Activated T-cell treated with anti-CD3 and anti-CD28 coated beads for 48 hours (primary cell): ENCODE measurements at regions not wholly inside any gene's neighbourhood (a gene's known extent, or its start where the extent isn't known, plus 50 kb on each side); places are given as distances from the start of the nearest gene placed in this dataset.
A peak's percentile ranks its signal among the peaks of the same experiment; 100 is the strongest.

Experiments
- DNase-seq: peaks from one replicate; pipeline ENCODE4 v3.0.0-alpha.2; 2020; ENCODE audit warnings: low read depth

DNA sequence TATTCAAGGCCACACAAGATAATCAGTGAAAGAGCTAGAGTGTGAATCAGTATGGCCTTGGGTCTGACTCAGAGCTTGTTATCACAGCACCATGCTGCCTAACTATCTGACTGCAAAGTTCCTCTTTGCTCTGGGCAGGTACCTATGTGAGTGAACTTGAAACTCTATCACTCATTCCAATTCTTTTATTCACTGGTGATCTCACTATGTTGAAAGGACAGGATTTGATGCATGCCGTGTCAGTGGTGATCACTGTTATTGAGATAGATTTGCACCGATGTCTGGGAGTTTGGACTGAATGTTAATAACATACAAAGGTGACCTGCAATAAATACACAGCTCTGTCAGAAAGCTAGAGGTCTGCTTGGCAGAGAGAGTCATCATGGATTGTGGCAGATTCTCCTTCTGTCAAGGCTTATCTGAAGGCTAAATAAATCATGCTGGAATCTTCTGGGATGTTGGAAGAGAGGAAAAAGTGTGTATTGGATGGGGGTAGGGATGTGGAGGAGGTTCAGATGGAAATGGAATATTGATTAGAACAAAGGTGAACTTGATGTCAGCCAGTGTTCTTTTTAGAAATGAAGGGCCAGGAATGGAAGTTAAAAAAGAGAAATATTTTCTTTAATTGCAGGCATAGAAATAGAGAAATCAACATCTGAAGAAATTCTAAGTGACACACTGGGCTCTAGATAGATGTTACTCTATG is 91.8 kb upstream of the TNC start:
- peak; percentile 4 for DNase-seq

GRCh38 chr9:115210699-115211098 is 92.7 kb upstream of the TNC start:
- DNase-seq, result no peak

DNA sequence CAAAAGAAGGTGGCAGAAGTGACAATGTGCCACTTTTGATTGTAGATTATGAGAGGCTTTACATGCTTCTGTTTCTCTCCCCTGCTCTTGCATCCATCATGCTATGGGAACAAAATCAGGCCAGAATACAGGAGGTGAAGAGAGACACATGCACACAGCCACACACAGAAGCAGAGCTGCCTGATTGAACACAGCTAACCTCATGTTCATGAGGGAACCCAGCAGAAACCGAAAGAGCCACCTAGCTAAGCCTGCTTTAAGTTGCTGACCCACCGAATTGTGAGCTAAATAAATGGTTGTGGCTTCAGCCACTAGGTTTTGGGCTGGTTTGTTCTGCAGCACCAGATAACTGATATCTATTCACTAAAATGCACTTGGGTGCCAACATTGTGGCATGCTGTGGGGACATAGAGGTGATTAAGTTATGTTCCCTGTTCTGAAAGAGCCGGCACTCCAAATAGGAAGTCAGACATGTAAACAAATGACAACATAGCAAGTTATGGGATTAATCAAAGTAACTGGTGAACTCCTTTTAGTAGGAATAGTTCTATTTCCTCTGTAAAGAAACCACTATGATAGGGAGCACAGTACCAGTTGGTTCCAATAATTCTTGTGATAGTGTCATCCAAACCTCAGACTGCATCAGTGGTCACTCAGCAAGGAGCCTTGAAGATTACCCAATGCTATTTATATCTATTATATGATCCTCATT is 93.6 kb upstream of the TNC start:
- no peak for DNase-seq

DNA sequence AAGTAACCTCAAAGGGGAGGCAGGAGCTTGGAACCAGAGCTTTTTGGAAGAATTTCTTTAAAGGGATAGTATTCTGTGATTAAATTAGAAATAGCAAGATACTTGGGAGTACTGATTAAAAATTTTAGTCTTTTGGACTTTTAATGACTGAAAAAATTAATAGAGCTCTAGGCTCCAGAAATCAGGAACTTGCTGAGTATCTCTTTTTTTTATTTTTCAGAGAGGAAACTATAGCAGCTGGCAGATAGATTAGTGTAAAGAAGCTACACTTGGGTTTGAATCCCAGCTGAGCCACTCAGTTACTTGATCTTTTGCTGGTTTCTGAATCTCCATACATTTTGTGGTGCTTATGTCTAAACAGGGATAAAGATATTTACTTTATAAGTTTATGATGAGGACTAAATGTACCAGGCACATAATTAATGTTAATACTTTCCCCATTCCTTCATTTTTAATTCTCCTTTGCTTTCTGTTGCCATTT is 94.2 kb upstream of the TNC start:
- no peak for DNase-seq

DNA sequence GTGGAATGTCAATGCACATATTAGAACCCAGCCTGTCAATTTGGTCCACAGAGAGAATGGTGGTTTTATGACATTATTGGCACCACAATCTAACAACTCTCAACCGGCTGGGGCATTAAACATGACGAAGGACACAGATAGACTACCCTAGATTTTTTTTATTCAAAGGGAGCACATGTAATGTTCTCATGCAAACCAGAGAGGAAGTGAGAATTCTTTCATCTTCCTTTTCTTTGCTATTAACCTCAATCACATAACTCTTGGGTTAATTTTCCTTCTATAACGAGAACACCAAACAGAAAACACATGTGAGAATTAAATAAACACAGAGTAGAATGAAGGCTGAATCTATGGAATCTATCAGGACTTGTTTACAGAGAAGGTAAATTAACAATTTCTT is 94.9 kb upstream of the TNC start:
- no peak for DNase-seq

DNA sequence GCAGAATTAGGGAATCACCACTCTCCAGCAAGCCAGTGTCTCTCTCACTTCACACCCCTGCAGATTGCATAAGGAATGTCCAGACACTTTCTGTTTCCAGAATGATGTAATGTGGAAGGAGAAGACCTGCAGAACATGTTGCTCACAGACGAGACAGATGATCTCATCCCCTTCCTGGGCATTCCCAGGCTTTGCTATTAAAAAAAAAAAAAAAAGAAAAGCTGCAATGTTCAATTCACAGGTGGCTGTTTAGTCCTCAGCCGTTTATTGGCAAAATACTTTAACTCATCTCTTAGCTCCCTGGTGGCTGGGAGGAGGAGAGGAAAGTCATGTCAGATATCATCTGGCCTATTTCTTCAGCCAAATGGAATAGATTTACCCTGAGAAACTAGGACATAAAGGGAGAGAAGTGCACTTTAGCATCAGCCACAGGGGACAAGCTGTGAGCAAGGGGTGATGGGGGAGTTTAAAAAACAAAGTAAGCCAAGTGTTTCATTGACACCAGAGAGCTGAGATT is 95.9 kb upstream of the TNC start:
- DNase-seq, result no peak

GRCh38 chr9:115216873-115217272 is 98.9 kb upstream of the TNC start:
- no peak for DNase-seq

DNA sequence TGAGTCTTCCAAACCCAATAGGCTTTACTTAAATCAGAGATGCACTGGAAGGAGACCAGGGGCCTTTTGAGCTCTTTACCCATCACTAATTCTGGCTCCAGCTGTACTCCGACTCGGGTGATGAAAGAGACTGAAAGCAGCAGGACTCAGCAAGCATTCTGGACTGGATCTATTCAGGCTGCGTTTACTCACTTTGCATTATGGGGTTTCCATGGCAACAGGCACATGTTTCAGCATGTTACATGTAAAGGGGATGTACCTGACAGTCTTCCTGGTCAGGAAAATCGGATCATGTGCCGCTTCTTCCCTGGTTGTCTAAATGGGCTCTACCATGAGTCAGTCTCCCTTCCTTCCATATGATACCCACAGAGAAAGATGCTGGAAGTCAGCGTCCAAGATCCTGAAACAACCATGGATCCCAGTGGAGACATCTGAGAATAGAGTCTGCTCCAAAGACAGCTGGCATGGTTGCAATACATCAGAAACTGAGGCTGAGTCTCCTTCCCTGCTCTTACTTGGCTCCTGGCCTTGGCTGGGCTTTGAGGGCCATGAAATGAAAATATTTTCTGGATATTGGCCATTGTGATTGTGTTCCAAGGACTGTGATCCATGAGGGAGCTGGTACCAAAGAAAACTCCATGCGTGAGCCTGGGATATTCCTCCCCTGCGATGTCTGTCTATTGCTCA is 102.5 kb upstream of the TNC start:
- no peak for DNase-seq

DNA sequence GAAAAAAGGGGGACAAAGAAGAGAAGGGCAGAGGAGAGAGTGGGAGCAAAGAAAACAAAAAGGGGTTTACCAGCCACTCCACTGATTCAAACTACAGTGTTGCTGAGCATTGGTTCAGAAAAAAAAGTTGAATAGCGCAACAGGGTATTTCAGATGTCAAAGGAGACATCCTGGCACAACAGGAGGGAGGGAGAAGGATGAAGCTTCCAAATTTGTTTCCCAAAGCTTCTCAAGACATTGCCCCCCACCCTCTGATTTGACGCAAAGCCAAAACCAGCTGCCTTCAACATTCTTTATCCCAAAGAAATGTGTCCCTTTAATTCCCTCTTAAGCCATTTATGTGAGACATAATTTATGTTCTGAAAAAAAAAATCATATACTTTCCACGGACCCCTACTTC is 105.5 kb upstream of the TNC start:
- DNase-seq, result no peak

DNA sequence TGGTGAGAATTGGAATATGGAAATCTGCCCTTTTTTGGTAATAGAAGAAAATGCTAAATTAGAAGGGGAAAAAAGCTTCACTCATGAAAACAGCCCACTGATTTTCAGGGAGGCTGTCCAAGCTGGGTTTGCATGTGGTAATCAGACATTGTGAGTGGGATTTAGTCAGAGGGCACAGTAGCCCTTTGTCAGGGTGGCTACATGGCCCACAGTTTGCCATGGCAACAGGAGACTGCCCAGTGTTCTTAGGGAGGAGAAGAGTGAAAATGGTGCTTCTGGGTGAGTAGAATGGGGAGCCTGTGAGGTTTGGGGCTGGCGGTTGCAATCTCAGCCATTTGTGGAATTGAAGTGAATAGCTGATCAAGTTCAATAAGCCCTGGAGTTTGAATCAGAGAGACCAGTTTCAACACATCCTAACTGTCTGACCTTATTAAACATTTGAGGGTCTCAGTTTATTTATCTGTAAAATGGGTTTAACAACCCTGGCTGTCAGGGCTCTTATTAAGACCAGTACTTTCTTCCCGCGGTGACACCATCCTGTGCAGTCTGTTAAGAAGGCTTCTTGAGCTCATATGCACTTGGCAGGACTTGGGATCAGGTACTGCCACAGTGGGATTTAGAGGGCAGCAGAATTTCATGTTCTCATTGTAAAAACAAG is 107.6 kb upstream of the TNC start:
- no peak for DNase-seq

DNA sequence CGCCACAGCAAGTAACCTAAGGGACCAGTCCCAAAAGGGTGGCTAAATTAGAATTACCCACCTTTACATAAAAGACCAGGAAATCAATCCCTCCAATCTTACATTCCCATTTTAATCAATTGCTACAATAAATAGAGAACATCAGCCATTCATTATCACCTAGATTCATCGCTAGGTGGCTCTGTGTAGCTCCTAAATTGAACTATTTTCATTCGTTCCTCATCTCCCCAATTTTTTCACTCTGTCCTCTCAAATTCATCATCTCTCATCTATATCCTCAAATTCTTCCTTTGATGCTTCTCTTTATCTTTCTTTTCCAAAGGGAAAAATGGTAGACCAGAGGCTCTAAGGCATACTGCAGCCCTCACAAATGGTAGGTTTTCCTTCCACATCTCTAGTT is 108.2 kb upstream of the TNC start:
- DNase-seq, result no peak

DNA sequence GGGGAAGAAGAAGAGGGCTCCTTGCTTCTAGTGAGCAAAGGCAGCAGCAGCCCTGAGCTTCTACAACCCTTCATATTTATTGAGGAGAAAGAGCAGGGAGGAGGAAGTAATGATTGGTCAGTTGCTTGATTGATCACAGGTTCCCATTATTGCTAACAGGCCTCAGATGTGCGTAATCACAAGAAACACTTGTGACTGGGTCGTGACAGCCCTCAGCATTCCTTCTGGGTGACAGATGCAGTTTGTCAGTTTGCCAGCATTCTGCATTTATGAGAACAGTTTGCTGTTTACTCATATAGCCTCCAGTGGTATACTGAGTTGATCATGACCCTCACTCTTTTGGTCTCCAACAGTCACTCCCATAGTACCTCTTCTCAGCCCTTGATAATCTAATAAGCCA is 111.5 kb upstream of the TNC start:
- DNase-seq, result no peak

DNA sequence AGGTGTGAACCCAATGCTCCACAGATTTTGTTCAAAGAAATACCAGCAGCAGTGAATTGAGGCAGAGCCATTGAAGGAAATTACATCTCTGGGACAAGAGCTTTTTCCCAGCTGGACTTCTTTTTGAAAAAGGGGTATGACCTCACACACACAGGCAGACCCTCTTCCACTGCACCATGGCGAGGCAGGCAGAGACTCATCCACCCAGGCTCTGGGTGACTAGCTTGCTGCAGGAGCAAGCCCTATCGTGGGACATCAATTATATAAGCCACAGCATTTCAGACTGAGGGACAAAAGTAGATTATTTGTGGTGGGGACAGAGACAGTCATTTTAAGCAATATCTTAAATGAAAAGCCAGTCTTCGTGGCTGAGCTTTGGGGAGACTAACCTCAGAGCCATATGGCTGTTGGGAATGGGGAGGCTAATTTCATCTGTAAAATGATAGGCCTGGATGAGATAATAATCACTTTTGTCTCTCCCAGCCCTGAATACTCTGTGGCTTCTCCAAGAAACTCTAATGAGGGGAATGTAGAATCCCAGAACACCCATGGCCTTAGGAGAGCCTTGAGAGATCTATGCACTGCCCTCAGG is 113.1 kb upstream of the TNC start:
- DNase-seq, result no peak

GRCh38 chr9:115232181-115232774 is 114.3 kb upstream of the TNC start:
- no peak for DNase-seq

- no peak for DNase-seq
Measured at GRCh38 chr9:115234094-115234493, 116.1 kb upstream of the TNC start.

DNA sequence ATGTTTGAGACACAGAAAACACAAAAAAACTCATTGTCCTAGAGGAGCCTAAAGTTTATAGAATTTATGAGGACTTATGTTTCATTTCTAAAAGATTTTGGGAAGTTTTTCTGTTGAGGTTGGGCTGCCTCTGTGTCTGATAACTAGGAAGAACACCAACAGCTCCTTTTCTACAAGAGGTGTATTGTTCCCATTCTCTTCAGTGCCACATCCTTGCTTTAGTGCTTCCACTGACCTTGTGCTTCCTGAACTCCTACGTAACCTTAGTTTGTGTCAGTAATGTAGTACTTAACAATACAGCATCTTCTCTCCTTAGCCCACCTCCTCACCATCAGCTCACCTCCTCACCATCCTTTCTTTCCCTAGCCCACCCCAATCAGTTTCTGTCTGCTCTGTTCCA is 117.3 kb upstream of the TNC start:
- DNase-seq, result no peak

GRCh38 chr9:115237385-115237998 is 119.5 kb upstream of the TNC start:
- no peak for DNase-seq

- DNase-seq, result no peak
Measured at GRCh38 chr9:115240676-115241075, 122.7 kb upstream of the TNC start.

DNA sequence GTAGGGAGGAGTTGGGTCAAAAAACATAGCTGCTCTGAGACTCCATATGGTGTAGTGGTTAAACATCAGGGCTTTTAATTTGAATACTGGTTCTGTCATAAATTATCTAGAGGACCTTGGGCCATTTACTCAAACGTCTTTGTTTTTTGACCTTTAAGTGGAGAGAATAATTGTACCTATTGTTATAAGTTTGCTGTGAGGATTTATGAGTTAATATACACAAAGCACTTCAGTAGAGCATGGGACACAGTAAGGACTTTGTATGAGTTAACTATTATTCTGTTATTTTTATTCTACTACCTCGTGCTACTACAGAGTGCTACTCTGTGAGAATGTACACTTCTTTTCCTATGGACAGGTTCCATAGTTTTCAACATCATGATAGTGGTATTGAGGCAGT is 123.7 kb upstream of the TNC start:
- no peak for DNase-seq

DNA sequence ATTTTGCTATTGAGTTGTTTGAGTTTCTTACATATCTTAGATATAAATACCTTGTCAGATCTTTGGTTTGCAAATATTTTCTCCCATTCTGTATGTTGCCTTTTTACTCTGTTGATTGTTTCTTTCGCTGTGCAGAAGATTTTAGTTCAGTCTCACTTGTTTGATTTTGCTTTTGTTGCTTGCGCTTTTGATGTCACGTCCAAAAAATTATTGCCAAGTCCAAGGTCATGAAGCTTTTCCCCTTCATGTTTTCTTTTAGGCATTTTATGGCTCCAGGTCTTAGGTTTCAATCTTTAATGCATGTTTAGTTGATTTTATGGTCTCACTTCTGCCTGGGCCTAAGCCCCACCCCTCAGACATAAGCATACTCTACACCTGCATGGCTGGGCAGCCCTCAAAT is 131.5 kb upstream of the TNC start:
- DNase-seq, result no peak

GRCh38 chr9:115250621-115251032 is 132.7 kb upstream of the TNC start:
- DNase-seq, result no peak
